Left lung (tissue), 4 donors: ENCODE measurements at regions not wholly inside any gene's neighbourhood (a gene's known extent, or its start where the extent isn't known, plus 50 kb on each side); places are given as distances from the start of the nearest gene placed in this dataset.

Experiments used
- ATAC-seq: fragments of 200-7000 bp; cut with Tn5 transposase; one replicate; pipeline ENCODE4 v1.9.1; 2020; ENCODE audit warnings: moderate library complexity
- DNase-seq, 4 donors: peaks; one replicate each; pipeline ENCODE4 v3.0.0-alpha.2; 2013 to 2020
- H3K27ac ChIP-seq, 2 donors: fragments of 200-600 bp; sonication (generic) in 1 of 2; one replicate each; pipeline versions ENCODE4 v1.5.0 to v1.8.0; 2020 to 2021
- H3K27me3 ChIP-seq, 2 donors: fragments of 200-600 bp; sonication (generic) in 1 of 2; one replicate each; pipeline versions ENCODE4 v1.5.0 to v1.8.0; 2020 to 2021
- H3K36me3 ChIP-seq, 2 donors: fragments of 200-600 bp; sonication (generic) in 1 of 2; one replicate each; pipeline versions ENCODE4 v1.5.0 to v1.8.0; 2020 to 2021
- H3K4me1 ChIP-seq, 2 donors: fragments of 200-600 bp; one replicate each; pipeline ENCODE4 v1.8.0; 2021
- H3K4me3 ChIP-seq, 2 donors: fragments of 200-600 bp; sonication (generic) in 1 of 2; one replicate each; pipeline versions ENCODE4 v1.5.0 to v1.8.0; 2020 to 2021; ENCODE audit warnings: mild to moderate bottlenecking in 1 of 2
- H3K9me3 ChIP-seq, 2 donors: fragments of 200-600 bp; sonication (generic) in 1 of 2; one replicate each; pipeline versions ENCODE4 v1.5.0 to v1.8.0; 2020 to 2021
- CTCF ChIP-seq, 2 donors: fragments of 200-600 bp; sonication (generic) in 1 of 2; IDR thresholded peaks; one replicate each; pipeline versions ENCODE4 v1.5.0 to v1.8.0; 2021; ENCODE audit warnings: antibody characterized with exemption in 2 of 2
- intact Hi-C, 2 donors: fragments of 100-400 bp; cut with DNase I; formaldehyde crosslinking; loops; one replicate each; pipeline versions ENCODE4 v1.11.2 to v1.14.2; 2022
- donor health status: DM: no; HTN: yes; CAD: no.
- donor health status: DM: no; HTN: no; CAD: no.

DNA sequence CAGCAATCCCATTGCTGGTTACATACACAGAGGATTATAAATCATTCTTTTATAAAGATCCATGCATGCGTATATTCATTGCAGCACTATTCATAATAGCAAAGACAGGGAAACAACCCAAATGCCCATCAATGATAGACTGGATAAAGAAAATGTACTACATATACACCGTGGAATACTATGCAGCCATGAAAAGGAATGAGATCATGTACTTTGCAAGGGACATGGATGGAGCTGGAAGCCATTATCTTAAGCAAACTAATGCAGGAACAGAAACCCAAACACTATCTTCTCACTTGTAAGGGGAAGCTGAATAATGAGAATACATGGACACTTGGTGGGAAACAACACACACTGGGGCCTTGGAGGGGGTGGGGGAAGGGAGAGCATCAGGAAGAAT lies 529.7 kb downstream of the TBC1D32 start:
- Histone ChIP-seq H3K27ac (no peak overlapping the region), H3K9me3 (peaks cover 0 to 4% of the 10 kb centered on the region in 2 donors), H3K27me3 (no peaks in the 10 kb centered on the region), H3K36me3 (no peaks in the 10 kb centered on the region), H3K4me1 (no peaks in the 10 kb centered on the region), H3K4me3 (no peak overlapping the region)
- DNase-seq (no peak), ATAC-seq (no peak)
- TF ChIP-seq CTCF (IDR thresholded peaks at IDR 0.05): no peak
- intact Hi-C loops: no loop called here

DNA sequence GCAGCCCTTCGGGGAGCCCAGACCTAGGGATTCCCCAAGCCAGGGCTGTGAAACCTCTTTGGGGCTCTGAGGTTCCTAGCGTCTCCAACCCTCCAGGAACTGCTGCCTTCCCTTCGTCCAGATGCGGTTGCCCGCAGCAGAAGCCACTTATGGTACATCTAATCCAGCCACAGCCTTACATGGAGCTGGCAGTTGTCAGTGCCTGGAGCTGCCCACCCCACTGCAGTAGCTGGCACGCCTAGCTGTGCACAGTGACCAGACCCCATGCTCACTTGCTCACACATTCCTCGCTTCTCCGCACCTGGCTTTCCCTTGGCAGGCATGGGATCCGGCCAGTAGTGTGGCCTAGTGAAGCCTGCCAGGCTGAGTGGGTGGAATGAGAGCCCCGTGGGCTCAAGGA lies 547.6 kb downstream of the TBC1D32 start:
- H3K4me3 ChIP-seq: no peak overlapping the region
- peaks cover 0 to 2% of the 10 kb centered on the region in 2 donors for H3K9me3 ChIP-seq
- no peaks in the 10 kb centered on the region for H3K36me3 ChIP-seq
- DNase-seq: no peak
- H3K4me1 ChIP-seq: no peaks in the 10 kb centered on the region
- ATAC-seq: no peak
- intact Hi-C loops: no loop called here
- no peak overlapping the region for H3K27ac ChIP-seq
- TF ChIP-seq CTCF (IDR thresholded peaks at IDR 0.05): no peak
- no peaks in the 10 kb centered on the region for H3K27me3 ChIP-seq

DNA sequence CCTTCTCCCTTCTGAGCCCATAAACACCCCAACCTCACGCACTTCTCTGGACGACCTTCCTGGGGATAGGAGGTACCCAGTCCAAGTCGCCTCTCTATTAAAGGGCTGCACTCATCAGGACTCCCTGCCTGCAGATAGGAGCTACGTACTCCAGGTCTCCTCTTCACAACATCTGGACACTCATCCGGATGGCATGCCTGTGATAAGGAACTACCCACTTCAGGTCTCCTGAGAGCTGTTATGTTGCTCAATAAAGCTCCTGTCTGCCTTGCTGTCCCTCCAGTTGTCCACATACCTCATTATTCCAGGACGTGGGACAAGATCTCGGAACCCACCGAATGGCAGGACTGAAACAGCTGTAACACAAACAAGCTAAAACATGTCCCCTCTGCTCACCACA lies 548.0 kb downstream of the TBC1D32 start:
- no peak for ATAC-seq
- no peak for DNase-seq
- no peak for TF ChIP-seq CTCF (IDR thresholded peaks at IDR 0.05)
- Histone ChIP-seq H3K36me3 (no peaks in the 10 kb centered on the region), H3K9me3 (peaks cover 0 to 2% of the 10 kb centered on the region in 2 donors), H3K4me3 (no peak overlapping the region), H3K27me3 (no peaks in the 10 kb centered on the region), H3K27ac (no peak overlapping the region), H3K4me1 (no peaks in the 10 kb centered on the region)
- intact Hi-C loops: no loop called here

- no peak overlapping the region for H3K27ac ChIP-seq
- TF ChIP-seq CTCF (IDR thresholded peaks at IDR 0.05): no peak
- intact Hi-C loops: no loop called here
- no peaks in the 10 kb centered on the region for H3K27me3 ChIP-seq
- no peak overlapping the region for H3K4me3 ChIP-seq
- no peaks in the 10 kb centered on the region for H3K36me3 ChIP-seq
- DNase-seq: peak in 1 of 4 donors; percentile 57
- peaks cover 0 to 2% of the 10 kb centered on the region in 2 donors for H3K9me3 ChIP-seq
- H3K4me1 ChIP-seq: no peaks in the 10 kb centered on the region
- no peak for ATAC-seq
Observed at GRCh38 chr6:120785459-120786086, 548.7 kb downstream of the TBC1D32 start.

GRCh38 chr6:120779441-120779840 lies 554.8 kb downstream of the TBC1D32 start:
- Histone ChIP-seq H3K27me3 (no peaks in the 10 kb centered on the region), H3K4me1 (no peaks in the 10 kb centered on the region), H3K36me3 (no peaks in the 10 kb centered on the region), H3K27ac (no peak overlapping the region), H3K9me3 (peaks cover 0 to 11% of the 10 kb centered on the region in 2 donors), H3K4me3 (no peak overlapping the region)
- DNase-seq: no peak
- no peak for ATAC-seq
- no peak for TF ChIP-seq CTCF (IDR thresholded peaks at IDR 0.05)
- intact Hi-C loops: no loop called here
